Small intestine (tissue), 7 donors: ENCODE measurements at regions not wholly inside any gene's neighbourhood (a gene's known extent, or its start where the extent isn't known, plus 50 kb on each side); places are given as distances from the start of the nearest gene placed in this dataset.
"Not testable (repeated sequence)": the region's sequence is repeated elsewhere in the genome, so short reads cannot be mapped to it uniquely, and the experiment has no call there.

Experiments used
- DNase-seq, 2 donors: peaks; one replicate each; pipeline versions ENCODE4 v3.0.0 to v3.0.0-alpha.2; 2013
- FAIRE-seq: peaks from 2 replicates; lab custom pipeline; 2012; peaks lifted over from hg19 to GRCh38; lab: Jason Lieb, UNC
- H3K27ac ChIP-seq, 3 donors: one replicate each; pipeline ENCODE4 v1.5.1; 2013; ENCODE audit warnings: low read length in 2 of 3, mild to moderate bottlenecking in 2 of 3, control low read depth in 1 of 3, inconsistent platforms in 1 of 3, low read depth in 1 of 3, moderate library complexity in 1 of 3
- H3K27me3 ChIP-seq, 3 donors: one replicate each; pipeline ENCODE4 v1.6.1; 2013; ENCODE audit warnings: low read length in 3 of 3, inconsistent platforms in 1 of 3; ENCODE audit not compliant: control insufficient read depth in 3 of 3, insufficient read depth in 3 of 3
- H3K36me3 ChIP-seq, 3 donors: one replicate each; pipeline ENCODE4 v1.6.1; 2013; ENCODE audit warnings: low read length in 3 of 3, inconsistent platforms in 1 of 3, low read depth in 1 of 3, mild to moderate bottlenecking in 1 of 3, moderate library complexity in 1 of 3; ENCODE audit not compliant: control insufficient read depth in 3 of 3, insufficient read depth in 2 of 3
- H3K4me1 ChIP-seq, 3 donors: one replicate each; pipeline ENCODE4 v1.6.1; 2013; ENCODE audit warnings: low read length in 2 of 3, inconsistent platforms in 1 of 3, low read depth in 1 of 3, mild to moderate bottlenecking in 1 of 3, moderate library complexity in 1 of 3; ENCODE audit not compliant: control insufficient read depth in 3 of 3, insufficient read depth in 2 of 3
- H3K4me3 ChIP-seq, 3 donors: one replicate each; pipeline ENCODE4 v1.5.1; 2013; ENCODE audit warnings: low read length in 3 of 3, control low read depth in 1 of 3, inconsistent platforms in 1 of 3, low read depth in 1 of 3, mild to moderate bottlenecking in 1 of 3, moderate library complexity in 1 of 3
- H3K9me3 ChIP-seq, 2 donors: one replicate each; pipeline ENCODE4 v1.6.1; 2013; ENCODE audit warnings: low read depth in 1 of 2, low read length in 1 of 2; ENCODE audit not compliant: control insufficient read depth in 2 of 2, insufficient read depth in 1 of 2
- WGBS, 3 donors: extraction: QIAGEN DNeasy Blood & Tissue Kit; methylation state at CpG; one replicate each; pipeline ENCODE4 v1.1.7; 2013; 5-methylcytosine and 5-hydroxymethylcytosine counted together
- donor health status: healthy with polysubstance abuse.
- donor health status: control.
- donor health status: control.
- donor health status: Bipolar disorder and iron deficiency.
- donor health status: healthy.

- H3K4me3 ChIP-seq: no peak overlapping the region
- DNase-seq (no peak), FAIRE-seq (no peak)
- H3K9me3 ChIP-seq: no peaks in the 10 kb centered on the region
- no peaks in the 10 kb centered on the region for H3K36me3 ChIP-seq
- peaks cover 4 to 29% (median 4%) of the 10 kb centered on the region in 3 donors for H3K27me3 ChIP-seq
- H3K4me1 ChIP-seq: no peaks in the 10 kb centered on the region
- no peak overlapping the region for H3K27ac ChIP-seq
- 55 to 64% (median 61%) methylated on average over 4 of the region's 4 CpGs for WGBS, 3 donors
Observed at GRCh38 chr3:127418560-127419147, 130.8 kb upstream of the PRR20G start.

- Histone ChIP-seq H3K27ac (no peak overlapping the region), H3K36me3 (no peaks in the 10 kb centered on the region), H3K4me1 (no peaks in the 10 kb centered on the region), H3K27me3 (peaks cover 4 to 29% (median 8%) of the 10 kb centered on the region in 3 donors), H3K9me3 (no peaks in the 10 kb centered on the region), H3K4me3 (no peak overlapping the region)
- WGBS, 3 donors: 41 to 48% (median 45%) methylated on average over 10 of the region's 10 CpGs
- FAIRE-seq (no peak), DNase-seq (no peak)
Observed at GRCh38 chr3:127417709-127418559, 130.1 kb upstream of the PRR20G start.

- WGBS, 3 donors: 7 to 45% (median 28%) methylated on average over 2 of the region's 2 CpGs
- DNase-seq (no peak), FAIRE-seq (no peak)
- Histone ChIP-seq H3K9me3 (no peaks in the 10 kb centered on the region), H3K4me3 (no peak overlapping the region), H3K27me3 (peaks cover 0 to 14% (median 10%) of the 10 kb centered on the region in 3 donors), H3K27ac (no peak overlapping the region), H3K36me3 (no peaks in the 10 kb centered on the region), H3K4me1 (no peaks in the 10 kb centered on the region)
Observed at GRCh38 chr3:127413871-127414270, 126.0 kb upstream of the PRR20G start.

GRCh38 chr3:127413318-127413673 lies 125.5 kb upstream of the PRR20G start:
- WGBS, 3 donors: 42 to 67% (median 45%) methylated on average over 3 of the region's 3 CpGs
- H3K9me3 ChIP-seq: no peaks in the 10 kb centered on the region
- H3K4me3 ChIP-seq: no peak overlapping the region
- FAIRE-seq: no peak
- no peaks in the 10 kb centered on the region for H3K36me3 ChIP-seq
- DNase-seq: no peak
- peaks cover 0 to 11% (median 10%) of the 10 kb centered on the region in 3 donors for H3K27me3 ChIP-seq
- H3K4me1 ChIP-seq: no peaks in the 10 kb centered on the region
- H3K27ac ChIP-seq: no peak overlapping the region

- Histone ChIP-seq H3K36me3 (no peaks in the 10 kb centered on the region), H3K9me3 (no peaks in the 10 kb centered on the region), H3K4me1 (no peaks in the 10 kb centered on the region), H3K27ac (no peak overlapping the region), H3K27me3 (peaks cover 0 to 10% (median 6%) of the 10 kb centered on the region in 3 donors), H3K4me3 (no peak overlapping the region)
- DNase-seq: no peak
- 69 to 82% (median 70%) methylated on average over 10 of the region's 10 CpGs for WGBS, 3 donors
- no peak for FAIRE-seq
Observed at GRCh38 chr3:127412578-127413317, 124.9 kb upstream of the PRR20G start.

GRCh38 chr3:127411875-127412274 lies 124.0 kb upstream of the PRR20G start:
- not testable (repeated sequence) for H3K27ac ChIP-seq, H3K36me3 ChIP-seq, FAIRE-seq, H3K9me3 ChIP-seq, DNase-seq, H3K4me1 ChIP-seq, H3K4me3 ChIP-seq
- H3K27me3 ChIP-seq: peaks cover 0 to 10% (median 7%) of the 10 kb centered on the region in 3 donors
- WGBS, 3 donors: 46 to 62% (median 62%) methylated on average over 6 to 8 of the region's 9 CpGs

- no peaks in the 10 kb centered on the region for H3K4me1 ChIP-seq
- FAIRE-seq: no peak
- H3K27ac ChIP-seq: no peak overlapping the region
- H3K36me3 ChIP-seq: no peaks in the 10 kb centered on the region
- peaks cover 0 to 10% (median 7%) of the 10 kb centered on the region in 3 donors for H3K27me3 ChIP-seq
- no peak overlapping the region for H3K4me3 ChIP-seq
- no peaks in the 10 kb centered on the region for H3K9me3 ChIP-seq
- DNase-seq: no peak
- 38 to 61% (median 38%) methylated on average over 3 to 4 of the region's 4 CpGs for WGBS, 3 donors
Observed at GRCh38 chr3:127411083-127411727, 123.4 kb upstream of the PRR20G start.

- Histone ChIP-seq H3K27ac (no peak overlapping the region), H3K4me3 (no peak overlapping the region), H3K27me3 (peaks cover 0 to 10% (median 10%) of the 10 kb centered on the region in 3 donors), H3K36me3 (no peaks in the 10 kb centered on the region), H3K4me1 (no peaks in the 10 kb centered on the region), H3K9me3 (no peaks in the 10 kb centered on the region)
- 73 to 89% (median 82%) methylated on average over 7 of the region's 7 CpGs for WGBS, 3 donors
- FAIRE-seq: no peak
- DNase-seq: no peak
Observed at GRCh38 chr3:127410678-127411077, 122.8 kb upstream of the PRR20G start.
